ENCODE measurements at regions not wholly inside any gene's neighbourhood (a gene's known extent, or its start where the extent isn't known, plus 50 kb on each side); places are given as distances from the start of the nearest gene placed in this dataset.

GRCh38 chr14:42884100-42884499, 1277.4 kb downstream of the LRFN5 start:
- TF ChIP-seq CTCF (conservative IDR thresholded peaks at IDR 0.05; ENCODE audit: low read depth, low read length) (no peak), RFX5 (IDR thresholded peaks at IDR 0.05; ENCODE audit: low read depth, low read length) (no peak), FOS (IDR thresholded peaks at IDR 0.05; ENCODE audit: low read depth, low read length) (peak; percentile 78; the same call in 1 of the 2 replicates), BHLHE40 (IDR thresholded peaks at IDR 0.05; ENCODE audit: low read depth, low read length) (no peak), POLR2A (IDR thresholded peaks at IDR 0.05; ENCODE audit: low read depth, low read length) (no peak), RCOR1 (IDR thresholded peaks at IDR 0.05; ENCODE audit: insufficient replicate concordance, low read length) (no peak), USF2 (IDR thresholded peaks at IDR 0.05; ENCODE audit: low read depth, low read length) (no peak), CHD1 (IDR thresholded peaks at IDR 0.05; ENCODE audit: low read depth, low read length) (no peak), SMC3 (IDR thresholded peaks at IDR 0.05; ENCODE audit: low read depth, low read length) (no peak), CEBPB (IDR thresholded peaks at IDR 0.05; ENCODE audit: low read depth, low read length) (peak; percentile 92), NFE2L2 (IDR thresholded peaks at IDR 0.05; ENCODE audit: low read depth, low read length) (peak; percentile 81), RAD21 (IDR thresholded peaks at IDR 0.05; ENCODE audit: low read length) (no peak)
